B cell (primary cell): ENCODE measurements at regions not wholly inside any gene's neighbourhood (a gene's known extent, or its start where the extent isn't known, plus 50 kb on each side); places are given as distances from the start of the nearest gene placed in this dataset.

Experiments
- CTCF ChIP-seq: fragments of 200-600 bp; IDR thresholded peaks from one replicate; pipeline ENCODE4 v1.8.0; 2022; ENCODE audit warnings: antibody characterized with exemption, mild to moderate bottlenecking
- EZH2 ChIP-seq: IDR thresholded peaks from 2 replicates; pipeline ENCODE4 v1.6.1; 2012; ENCODE audit warnings: borderline replicate concordance, low read depth, mild to moderate bottlenecking, moderate library complexity, low read length; ENCODE audit not compliant: insufficient read depth, poor library complexity, severe bottlenecking

- no peak for TF ChIP-seq CTCF
- TF ChIP-seq EZH2, result no peak
These were observed 118.5 kb upstream of the ARHGAP20 start for GRCh38 chr11:110830747-110831146.
